Fibroblast of skin of back (primary cell): ENCODE measurements at regions not wholly inside any gene's neighbourhood (a gene's known extent, or its start where the extent isn't known, plus 50 kb on each side); places are given as distances from the start of the nearest gene placed in this dataset.
"Not testable (repeated sequence)": the region's sequence is repeated elsewhere in the genome, so short reads cannot be mapped to it uniquely, and the experiment has no call there.

Experiments used
- DNase-seq: peaks from one replicate; pipeline ENCODE4 v3.0.0-alpha.2; 2013

- no peak for DNase-seq
These were observed 115.8 kb downstream of the MPP7 start for GRCh38 chr10:28186887-28187578.

- no peak for DNase-seq
These were observed 116.4 kb downstream of the MPP7 start for GRCh38 chr10:28186461-28186860.

GRCh38 chr10:28184810-28185209 is 118.1 kb downstream of the MPP7 start:
- DNase-seq: no peak

GRCh38 chr10:28181478-28182096 is 121.3 kb downstream of the MPP7 start:
- peak; percentile 58 for DNase-seq

- DNase-seq: no peak
These were observed 122.2 kb downstream of the MPP7 start for GRCh38 chr10:28180654-28181053.

GRCh38 chr10:28179743-28180099 is 123.1 kb downstream of the MPP7 start:
- no peak for DNase-seq

- DNase-seq: peak; percentile 61
These were observed 123.7 kb downstream of the MPP7 start for GRCh38 chr10:28179006-28179742.

GRCh38 chr10:28177944-28178637 is 124.8 kb downstream of the MPP7 start:
- DNase-seq: peak; percentile 7

GRCh38 chr10:28176498-28176897 is 126.4 kb downstream of the MPP7 start:
- not testable (repeated sequence) for DNase-seq

- DNase-seq: no peak
These were observed 130.6 kb downstream of the MPP7 start for GRCh38 chr10:28172223-28172610.

- DNase-seq: no peak
These were observed 131.2 kb downstream of the MPP7 start for GRCh38 chr10:28171468-28172222.

GRCh38 chr10:28169525-28169924 is 133.3 kb downstream of the MPP7 start:
- DNase-seq: no peak

GRCh38 chr10:28160866-28161405 is 141.9 kb downstream of the MPP7 start:
- DNase-seq: no peak

GRCh38 chr10:28157379-28157778 is 145.5 kb downstream of the MPP7 start:
- DNase-seq: no peak

GRCh38 chr10:28155726-28156125 is 147.1 kb downstream of the MPP7 start:
- DNase-seq: no peak

GRCh38 chr10:28151636-28152035 is 151.2 kb downstream of the MPP7 start:
- no peak for DNase-seq

GRCh38 chr10:28149746-28150145 is 150.9 kb upstream of the ODAD2 start:
- no peak for DNase-seq

- no peak for DNase-seq
These were observed 148.8 kb upstream of the ODAD2 start for GRCh38 chr10:28147706-28148105.

- peak; percentile 15 for DNase-seq
These were observed 140.3 kb upstream of the ODAD2 start for GRCh38 chr10:28139138-28139537.

GRCh38 chr10:28137907-28138880 is 139.3 kb upstream of the ODAD2 start:
- peak; percentile 61 for DNase-seq

- no peak for DNase-seq
These were observed 136.4 kb upstream of the ODAD2 start for GRCh38 chr10:28135258-28135657.
